ENCODE measurements at regions not wholly inside any gene's neighbourhood (a gene's known extent, or its start where the extent isn't known, plus 50 kb on each side); places are given as distances from the start of the nearest gene placed in this dataset.

- H3K36me3 ChIP-seq (ENCODE audit: control insufficient read depth, insufficient read depth, low read length), result no peaks in the 10 kb centered on the region
- no peak overlapping the region for H3K27ac ChIP-seq (ENCODE audit: insufficient read depth, low read length, poor library complexity, severe bottlenecking)
- no peak overlapping the region for H3K4me3 ChIP-seq (ENCODE audit: insufficient read depth, low read depth, low read length, poor library complexity, severe bottlenecking)
- no peaks in the 10 kb centered on the region for H3K27me3 ChIP-seq (replicated peaks; ENCODE audit: control insufficient read depth, insufficient read depth, low read length, poor library complexity, severe bottlenecking)
- no peaks in the 10 kb centered on the region for H3K9me3 ChIP-seq (ENCODE audit: control insufficient read depth, low read length)
- DNase-seq, result no peak
- H3K4me1 ChIP-seq (ENCODE audit: control insufficient read depth, insufficient read depth, low read length, poor library complexity, severe bottlenecking), result no peaks in the 10 kb centered on the region
These were observed 504.9 kb downstream of the GALR1 start for GRCh38 chr18:77754475-77755044.

DNA sequence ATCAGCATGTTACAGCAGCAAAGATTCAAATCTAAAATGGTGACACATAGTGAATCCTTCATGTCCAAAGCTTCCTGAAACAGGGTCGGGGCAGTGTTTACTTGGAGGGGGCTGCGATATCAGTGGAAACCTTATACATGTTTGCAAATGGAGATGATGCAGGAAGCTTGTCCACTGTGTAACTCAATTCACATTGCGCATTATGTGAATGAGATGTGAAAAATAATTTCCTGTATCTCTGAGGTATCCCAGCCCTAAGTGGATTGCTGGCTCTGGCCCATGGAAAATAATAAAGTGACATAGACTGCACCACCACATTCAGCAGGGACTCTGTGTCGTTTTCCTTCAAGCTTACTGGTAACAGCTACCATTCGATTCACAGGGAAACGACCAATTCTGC lies 505.5 kb downstream of the GALR1 start:
- Histone ChIP-seq H3K4me3 (ENCODE audit: insufficient read depth, low read depth, low read length, poor library complexity, severe bottlenecking) (no peak overlapping the region), H3K27ac (ENCODE audit: insufficient read depth, low read length, poor library complexity, severe bottlenecking) (no peak overlapping the region), H3K27me3 (replicated peaks; ENCODE audit: control insufficient read depth, insufficient read depth, low read length, poor library complexity, severe bottlenecking) (no peaks in the 10 kb centered on the region), H3K4me1 (ENCODE audit: control insufficient read depth, insufficient read depth, low read length, poor library complexity, severe bottlenecking) (no peaks in the 10 kb centered on the region), H3K36me3 (ENCODE audit: control insufficient read depth, insufficient read depth, low read length) (no peaks in the 10 kb centered on the region), H3K9me3 (ENCODE audit: control insufficient read depth, low read length) (no peaks in the 10 kb centered on the region)
- no peak for DNase-seq

DNA sequence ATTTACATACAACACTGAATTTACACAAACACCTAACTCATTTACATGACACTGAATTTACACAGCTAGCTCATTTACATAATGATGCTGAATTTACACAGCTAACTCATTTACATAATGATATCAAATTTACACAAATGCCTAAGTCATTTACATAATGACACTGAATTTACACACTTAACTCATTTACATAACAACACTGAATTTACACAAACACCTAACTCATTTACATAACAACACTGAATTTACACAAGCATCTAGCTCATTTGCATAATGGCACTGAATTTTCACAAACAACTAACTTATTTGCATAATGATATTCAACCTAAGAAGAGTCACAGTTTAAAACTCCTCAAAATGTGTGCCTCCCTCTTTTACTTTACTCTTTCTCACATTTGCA lies 511.7 kb downstream of the GALR1 start:
- no peaks in the 10 kb centered on the region for H3K4me1 ChIP-seq (ENCODE audit: control insufficient read depth, insufficient read depth, low read length, poor library complexity, severe bottlenecking)
- H3K9me3 ChIP-seq (ENCODE audit: control insufficient read depth, low read length), result no peaks in the 10 kb centered on the region
- no peak overlapping the region for H3K27ac ChIP-seq (ENCODE audit: insufficient read depth, low read length, poor library complexity, severe bottlenecking)
- H3K27me3 ChIP-seq (replicated peaks; ENCODE audit: control insufficient read depth, insufficient read depth, low read length, poor library complexity, severe bottlenecking), result no peaks in the 10 kb centered on the region
- DNase-seq, result no peak
- H3K36me3 ChIP-seq (ENCODE audit: control insufficient read depth, insufficient read depth, low read length), result no peaks in the 10 kb centered on the region
- H3K4me3 ChIP-seq (ENCODE audit: insufficient read depth, low read depth, low read length, poor library complexity, severe bottlenecking), result no peak overlapping the region

DNA sequence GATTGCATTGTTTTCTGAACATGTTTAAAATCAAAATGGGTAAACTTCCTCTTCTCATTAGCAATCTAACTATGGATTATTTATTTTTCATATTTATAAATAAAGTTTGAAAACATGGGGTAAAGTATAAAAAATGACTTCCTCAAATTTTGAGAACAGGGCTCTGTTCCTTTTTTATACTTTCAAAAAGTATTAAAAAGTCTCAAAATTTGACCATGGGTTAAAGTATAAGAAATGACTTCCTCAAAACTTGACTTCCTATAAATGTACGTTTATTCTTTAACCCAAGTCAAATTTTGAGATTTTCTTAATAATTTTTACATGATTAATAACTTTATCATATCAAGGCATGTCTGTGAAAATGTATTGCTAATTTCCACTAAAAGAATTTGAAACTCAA lies 512.4 kb downstream of the GALR1 start:
- H3K4me3 ChIP-seq (ENCODE audit: insufficient read depth, low read depth, low read length, poor library complexity, severe bottlenecking), result no peak overlapping the region

DNA sequence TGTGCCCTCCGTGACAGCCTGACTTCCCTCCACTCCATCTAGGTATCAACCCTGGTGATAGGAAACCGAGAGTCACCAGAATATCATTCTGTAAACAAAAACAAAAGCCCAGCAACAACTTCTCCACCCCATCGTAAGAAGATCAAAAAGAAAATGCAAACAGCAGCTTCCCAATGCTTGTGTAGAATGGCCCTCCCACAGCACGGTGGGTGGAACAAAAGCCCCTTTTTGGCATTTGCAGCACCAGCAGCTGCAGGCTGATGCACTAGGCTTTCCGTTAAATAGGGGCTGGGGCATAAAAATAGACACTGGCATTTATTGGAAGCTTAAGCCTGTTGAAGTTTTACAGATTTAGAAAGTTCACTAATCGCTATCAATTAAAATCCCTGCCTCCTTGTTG lies 513.0 kb downstream of the GALR1 start:
- no peak overlapping the region for H3K27ac ChIP-seq (ENCODE audit: insufficient read depth, low read length, poor library complexity, severe bottlenecking)
- H3K9me3 ChIP-seq (ENCODE audit: control insufficient read depth, low read length), result no peaks in the 10 kb centered on the region

More for the DNA sequence above, 512.4 kb downstream of the GALR1 start:
- no peak for DNase-seq
- no peaks in the 10 kb centered on the region for H3K27me3 ChIP-seq (replicated peaks; ENCODE audit: control insufficient read depth, insufficient read depth, low read length, poor library complexity, severe bottlenecking)
- H3K36me3 ChIP-seq (ENCODE audit: control insufficient read depth, insufficient read depth, low read length), result no peaks in the 10 kb centered on the region
- H3K4me1 ChIP-seq (ENCODE audit: control insufficient read depth, insufficient read depth, low read length, poor library complexity, severe bottlenecking), result no peaks in the 10 kb centered on the region
- H3K27ac ChIP-seq (ENCODE audit: insufficient read depth, low read length, poor library complexity, severe bottlenecking), result no peak overlapping the region
- no peaks in the 10 kb centered on the region for H3K9me3 ChIP-seq (ENCODE audit: control insufficient read depth, low read length)

DNA sequence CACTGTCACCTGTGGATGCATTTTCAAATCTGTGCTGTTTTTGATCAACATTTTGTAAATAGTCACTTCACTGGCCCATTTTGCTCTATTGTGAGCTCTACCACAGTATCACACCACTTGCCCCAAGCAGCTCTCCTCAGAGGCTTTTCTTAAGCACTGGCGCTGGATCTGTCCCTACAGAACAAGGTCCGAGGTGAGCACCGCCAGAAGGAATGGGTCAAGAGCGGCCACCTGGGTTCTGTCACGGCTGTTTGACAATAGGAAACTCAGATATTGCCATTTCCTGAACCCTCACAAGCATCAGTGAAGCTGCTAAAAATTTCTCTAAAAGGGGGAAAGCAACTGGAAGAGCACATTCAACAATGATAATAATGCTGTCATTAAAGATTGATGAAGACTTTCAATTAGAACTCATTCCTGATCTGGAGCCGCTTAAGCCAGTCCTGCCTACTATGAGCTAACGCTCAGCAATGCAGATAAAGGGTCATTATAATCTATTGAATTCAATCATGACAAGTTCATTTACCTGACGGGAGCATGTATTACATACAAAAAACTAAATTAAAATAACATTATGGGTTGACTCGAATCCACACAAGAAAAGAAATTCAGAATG lies 514.0 kb downstream of the GALR1 start:
- Histone ChIP-seq H3K4me3 (ENCODE audit: insufficient read depth, low read depth, low read length, poor library complexity, severe bottlenecking) (no peak overlapping the region), H3K4me1 (ENCODE audit: control insufficient read depth, insufficient read depth, low read length, poor library complexity, severe bottlenecking) (no peaks in the 10 kb centered on the region), H3K27ac (ENCODE audit: insufficient read depth, low read length, poor library complexity, severe bottlenecking) (no peak overlapping the region), H3K36me3 (ENCODE audit: control insufficient read depth, insufficient read depth, low read length) (no peaks in the 10 kb centered on the region), H3K9me3 (ENCODE audit: control insufficient read depth, low read length) (no peaks in the 10 kb centered on the region), H3K27me3 (replicated peaks; ENCODE audit: control insufficient read depth, insufficient read depth, low read length, poor library complexity, severe bottlenecking) (no peaks in the 10 kb centered on the region)
- no peak for DNase-seq

More for the DNA sequence above, 513.0 kb downstream of the GALR1 start:
- no peaks in the 10 kb centered on the region for H3K4me1 ChIP-seq (ENCODE audit: control insufficient read depth, insufficient read depth, low read length, poor library complexity, severe bottlenecking)
- no peak for DNase-seq
- no peaks in the 10 kb centered on the region for H3K27me3 ChIP-seq (replicated peaks; ENCODE audit: control insufficient read depth, insufficient read depth, low read length, poor library complexity, severe bottlenecking)
- no peak overlapping the region for H3K4me3 ChIP-seq (ENCODE audit: insufficient read depth, low read depth, low read length, poor library complexity, severe bottlenecking)
- H3K36me3 ChIP-seq (ENCODE audit: control insufficient read depth, insufficient read depth, low read length), result no peaks in the 10 kb centered on the region

DNA sequence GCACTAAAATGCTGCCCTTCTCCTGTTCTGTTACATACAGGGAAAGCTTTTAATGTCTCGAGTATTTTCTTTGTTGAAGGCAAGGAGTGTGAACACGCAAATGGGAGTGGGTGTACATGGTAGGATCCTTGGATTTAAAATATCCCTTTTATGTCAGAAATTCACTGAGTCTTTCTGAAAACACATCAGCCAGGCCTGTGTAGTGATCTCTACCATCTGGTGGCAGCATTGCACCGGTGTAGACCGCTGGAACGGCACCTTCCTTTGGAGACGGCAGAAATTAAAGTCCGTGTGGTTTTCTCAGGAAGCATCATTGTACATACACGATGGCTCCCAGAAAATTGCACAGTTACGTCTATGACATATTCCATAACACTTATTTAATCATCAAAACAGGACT lies 515.8 kb downstream of the GALR1 start:
- no peak overlapping the region for H3K27ac ChIP-seq (ENCODE audit: insufficient read depth, low read length, poor library complexity, severe bottlenecking)
- H3K9me3 ChIP-seq (ENCODE audit: control insufficient read depth, low read length), result no peaks in the 10 kb centered on the region
- H3K4me3 ChIP-seq (ENCODE audit: insufficient read depth, low read depth, low read length, poor library complexity, severe bottlenecking), result no peak overlapping the region
- H3K4me1 ChIP-seq (ENCODE audit: control insufficient read depth, insufficient read depth, low read length, poor library complexity, severe bottlenecking), result no peaks in the 10 kb centered on the region
- no peaks in the 10 kb centered on the region for H3K36me3 ChIP-seq (ENCODE audit: control insufficient read depth, insufficient read depth, low read length)
- H3K27me3 ChIP-seq (replicated peaks; ENCODE audit: control insufficient read depth, insufficient read depth, low read length, poor library complexity, severe bottlenecking), result no peaks in the 10 kb centered on the region
- DNase-seq, result no peak

DNA sequence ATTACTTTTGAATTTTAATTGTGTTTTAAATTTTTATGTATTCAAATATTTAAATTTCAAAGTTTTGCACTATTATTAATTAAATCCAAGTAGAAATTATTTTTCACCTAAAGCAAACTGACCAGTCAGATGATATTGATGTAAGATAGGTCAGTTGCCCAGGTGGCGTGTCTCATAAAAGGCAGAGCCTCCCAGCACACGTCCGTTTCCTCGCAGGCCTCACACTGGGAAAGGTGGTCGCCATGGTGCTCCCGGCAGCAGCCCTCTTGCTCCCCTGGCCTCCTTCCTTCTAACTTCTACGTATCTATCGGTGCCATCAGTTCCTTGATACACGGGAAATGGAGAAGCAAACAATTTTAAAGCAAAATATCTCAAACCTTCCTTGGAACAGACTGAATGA lies 516.8 kb downstream of the GALR1 start:
- H3K4me1 ChIP-seq (ENCODE audit: control insufficient read depth, insufficient read depth, low read length, poor library complexity, severe bottlenecking), result no peaks in the 10 kb centered on the region
- no peak overlapping the region for H3K27ac ChIP-seq (ENCODE audit: insufficient read depth, low read length, poor library complexity, severe bottlenecking)
- no peaks in the 10 kb centered on the region for H3K27me3 ChIP-seq (replicated peaks; ENCODE audit: control insufficient read depth, insufficient read depth, low read length, poor library complexity, severe bottlenecking)
- H3K36me3 ChIP-seq (ENCODE audit: control insufficient read depth, insufficient read depth, low read length), result no peaks in the 10 kb centered on the region
- no peak for DNase-seq
- H3K9me3 ChIP-seq (ENCODE audit: control insufficient read depth, low read length), result no peaks in the 10 kb centered on the region
- no peak overlapping the region for H3K4me3 ChIP-seq (ENCODE audit: insufficient read depth, low read depth, low read length, poor library complexity, severe bottlenecking)

- Histone ChIP-seq H3K36me3 (ENCODE audit: control insufficient read depth, insufficient read depth, low read length) (no peaks in the 10 kb centered on the region), H3K27ac (ENCODE audit: insufficient read depth, low read length, poor library complexity, severe bottlenecking) (no peak overlapping the region), H3K27me3 (replicated peaks; ENCODE audit: control insufficient read depth, insufficient read depth, low read length, poor library complexity, severe bottlenecking) (no peaks in the 10 kb centered on the region), H3K4me3 (ENCODE audit: insufficient read depth, low read depth, low read length, poor library complexity, severe bottlenecking) (no peak overlapping the region), H3K9me3 (ENCODE audit: control insufficient read depth, low read length) (no peaks in the 10 kb centered on the region), H3K4me1 (ENCODE audit: control insufficient read depth, insufficient read depth, low read length, poor library complexity, severe bottlenecking) (no peaks in the 10 kb centered on the region)
- no peak for DNase-seq
These were observed 522.5 kb downstream of the GALR1 start for GRCh38 chr18:77772177-77772576.

DNA sequence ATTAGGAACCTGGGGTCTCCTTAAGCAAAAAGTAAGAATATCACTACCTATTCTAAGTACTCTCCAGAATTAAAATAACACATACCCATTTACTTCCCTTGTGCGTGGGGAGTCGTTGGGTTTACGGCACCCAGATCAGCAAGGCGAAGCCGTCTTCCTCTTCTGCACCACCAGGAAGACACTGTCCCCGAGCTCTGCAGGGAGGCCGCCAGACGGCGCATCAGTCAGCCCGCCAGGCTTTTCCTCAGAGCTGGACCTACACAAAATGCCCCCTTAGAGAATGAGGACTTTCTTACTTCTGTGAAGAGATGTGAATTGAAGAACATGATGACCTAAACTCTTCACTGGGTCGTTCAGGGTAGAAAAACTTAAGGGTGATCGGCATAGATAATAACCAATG lies 526.5 kb downstream of the GALR1 start:
- no peaks in the 10 kb centered on the region for H3K9me3 ChIP-seq (ENCODE audit: control insufficient read depth, low read length)
- no peak overlapping the region for H3K4me3 ChIP-seq (ENCODE audit: insufficient read depth, low read depth, low read length, poor library complexity, severe bottlenecking)
- no peaks in the 10 kb centered on the region for H3K4me1 ChIP-seq (ENCODE audit: control insufficient read depth, insufficient read depth, low read length, poor library complexity, severe bottlenecking)
- no peak overlapping the region for H3K27ac ChIP-seq (ENCODE audit: insufficient read depth, low read length, poor library complexity, severe bottlenecking)
- DNase-seq, result no peak
- H3K36me3 ChIP-seq (ENCODE audit: control insufficient read depth, insufficient read depth, low read length), result no peaks in the 10 kb centered on the region
- no peaks in the 10 kb centered on the region for H3K27me3 ChIP-seq (replicated peaks; ENCODE audit: control insufficient read depth, insufficient read depth, low read length, poor library complexity, severe bottlenecking)

Data from effector memory CD4-positive, alpha-beta T cell (primary cell).